Activated gamma-delta T cell (primary cell): ENCODE measurements at regions not wholly inside any gene's neighbourhood (a gene's known extent, or its start where the extent isn't known, plus 50 kb on each side); places are given as distances from the start of the nearest gene placed in this dataset.

Experiments
- DNase-seq: peaks from one replicate; lab custom pipeline; 2025; lab: John Stamatoyannopoulos, UW

GRCh38 chr5:174590820-174591219 lies 133.6 kb upstream of the MSX2 start:
- DNase-seq, result no peak

DNA sequence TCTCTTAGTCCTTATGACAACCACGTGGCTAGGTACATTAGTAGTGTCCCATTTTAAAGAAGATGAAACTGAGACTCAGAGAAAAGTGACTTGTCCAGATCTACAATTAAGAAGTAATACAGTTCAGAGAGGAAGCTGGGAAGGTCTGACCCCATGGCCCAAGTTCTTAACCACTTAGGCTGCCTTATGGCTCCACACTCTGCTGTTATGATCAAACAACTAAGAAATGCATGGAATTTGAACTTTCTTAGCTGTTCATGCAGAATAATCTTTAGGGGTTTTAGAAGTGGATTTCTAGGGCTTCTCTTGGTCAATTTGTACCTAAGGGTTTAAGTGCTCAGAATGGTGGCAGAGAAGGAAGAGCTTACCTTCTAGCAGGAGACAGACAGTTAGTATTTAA lies 128.0 kb upstream of the MSX2 start:
- no peak for DNase-seq

DNA sequence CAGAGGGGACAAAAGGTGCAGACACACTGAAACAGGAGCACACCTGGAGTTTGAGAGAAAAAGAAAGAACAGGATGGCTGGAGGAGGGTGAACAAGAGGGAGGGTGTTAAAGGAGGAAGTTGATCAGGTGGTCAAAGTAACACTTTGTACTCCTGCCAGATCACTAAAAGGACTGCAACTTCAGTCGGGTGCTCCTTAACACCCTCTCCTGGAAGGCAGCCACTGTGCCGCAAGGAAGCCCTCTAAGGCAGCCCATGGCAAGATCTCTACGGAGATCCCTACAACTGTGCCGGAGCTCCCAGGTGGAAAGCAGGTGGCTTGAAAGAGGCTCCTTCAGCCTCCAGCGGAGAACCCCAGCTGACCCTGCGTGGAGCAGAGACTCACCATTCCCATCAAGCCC lies 124.4 kb upstream of the MSX2 start:
- DNase-seq, result no peak

GRCh38 chr5:174601946-174602345 lies 122.4 kb upstream of the MSX2 start:
- no peak for DNase-seq

DNA sequence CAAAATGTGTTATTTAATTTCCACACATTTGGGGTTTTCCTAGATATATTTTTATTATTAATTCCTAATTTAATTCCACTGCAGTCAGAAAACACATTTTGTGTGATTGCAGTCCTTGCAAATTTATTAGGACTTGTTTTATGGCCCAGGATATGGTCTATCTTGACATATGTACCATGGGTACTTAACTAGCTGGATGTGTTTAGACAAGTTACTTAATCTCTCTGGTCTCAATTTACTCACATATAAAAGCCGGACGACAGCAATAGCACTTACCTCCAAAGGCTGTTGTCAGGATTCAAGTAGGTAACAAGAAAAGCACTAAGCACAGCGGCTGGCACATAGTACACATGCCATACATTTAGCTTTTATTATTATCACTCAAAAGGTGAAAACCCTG lies 118.2 kb upstream of the MSX2 start:
- DNase-seq, result no peak

GRCh38 chr5:174606646-174607045 lies 117.7 kb upstream of the MSX2 start:
- no peak for DNase-seq

DNA sequence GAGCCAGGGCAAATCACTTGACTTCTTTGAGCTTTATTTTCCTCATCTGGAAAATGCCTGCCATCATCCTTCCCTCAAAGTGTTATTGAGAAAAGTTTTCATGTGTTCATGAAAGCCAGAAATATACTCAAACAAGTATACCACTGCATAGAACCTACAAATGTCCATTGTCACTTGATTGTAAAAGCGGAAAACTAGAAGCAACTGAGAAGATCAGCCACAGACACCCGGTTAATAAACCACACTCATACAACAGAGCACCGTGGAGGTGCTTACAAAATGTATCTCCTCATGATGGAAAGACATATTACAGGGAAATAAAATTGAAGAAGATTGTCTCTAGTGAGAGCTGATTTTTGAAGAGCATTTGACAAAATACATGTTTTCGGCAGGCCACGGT lies 117.2 kb upstream of the MSX2 start:
- DNase-seq, result no peak

DNA sequence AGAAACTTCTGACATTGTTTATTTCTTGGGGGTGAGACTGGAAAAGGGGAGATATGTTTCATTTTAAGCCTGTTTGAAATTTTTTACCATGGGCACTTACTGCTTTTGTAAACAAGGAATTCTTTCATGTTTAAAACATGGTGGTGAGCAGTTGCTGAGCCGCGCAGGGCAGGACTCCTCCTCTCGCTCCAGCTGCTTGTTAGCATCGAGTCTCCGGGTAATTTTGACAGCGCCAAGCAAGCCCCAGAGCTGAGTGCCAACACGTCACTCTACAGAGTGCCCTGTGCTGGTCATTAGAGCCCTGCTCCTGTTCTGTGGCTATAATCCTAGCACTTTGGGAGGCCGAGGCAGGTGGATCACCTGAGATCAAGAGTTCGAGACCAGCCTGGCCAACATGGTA lies 116.5 kb upstream of the MSX2 start:
- no peak for DNase-seq

- no peak for DNase-seq
Observed at GRCh38 chr5:174608631-174609097, 115.7 kb upstream of the MSX2 start.

DNA sequence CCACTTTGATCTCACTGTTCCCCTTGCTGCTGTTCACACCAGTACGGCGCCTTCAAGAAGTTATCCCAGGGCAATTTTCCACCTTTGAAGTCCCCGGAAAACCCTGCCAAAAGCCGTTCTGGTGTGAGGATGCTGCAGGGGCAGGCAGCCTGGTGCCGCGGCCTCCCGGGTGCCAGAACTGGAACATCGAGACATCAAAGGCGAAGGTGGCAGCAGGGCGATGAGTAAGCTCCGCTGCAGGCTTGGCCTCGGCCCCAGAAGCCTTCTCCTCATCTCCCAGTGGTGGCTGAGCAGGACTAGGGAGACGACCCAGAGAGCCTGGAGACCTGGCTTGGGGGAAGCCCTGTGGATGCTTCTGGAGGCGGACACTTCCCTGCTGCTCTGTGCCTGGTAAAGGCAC lies 115.3 kb upstream of the MSX2 start:
- DNase-seq, result no peak

GRCh38 chr5:174610968-174611367 lies 113.4 kb upstream of the MSX2 start:
- no peak for DNase-seq

DNA sequence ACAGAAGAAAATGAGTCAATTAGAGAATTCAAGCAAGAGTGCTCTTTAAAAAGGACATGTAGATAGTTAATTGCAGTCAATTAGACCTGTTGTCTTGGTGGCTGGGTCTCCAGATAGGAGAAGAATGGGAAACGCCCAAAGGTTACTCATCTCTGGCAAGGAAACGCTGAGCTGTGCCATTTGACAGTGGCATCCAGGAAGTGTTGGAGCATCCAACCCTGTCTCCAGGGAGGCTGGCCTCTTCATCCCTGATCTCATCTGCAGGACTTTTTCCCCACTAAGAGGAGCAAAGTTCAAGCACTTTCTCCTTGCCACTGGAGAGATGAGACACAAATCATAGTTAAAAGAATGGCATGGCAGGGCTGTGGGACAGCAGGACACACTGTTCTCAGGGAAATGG lies 111.7 kb upstream of the MSX2 start:
- no peak for DNase-seq

GRCh38 chr5:174614500-174615135 lies 109.8 kb upstream of the MSX2 start:
- no peak for DNase-seq

- no peak for DNase-seq
Observed at GRCh38 chr5:174616036-174616435, 108.3 kb upstream of the MSX2 start.

DNA sequence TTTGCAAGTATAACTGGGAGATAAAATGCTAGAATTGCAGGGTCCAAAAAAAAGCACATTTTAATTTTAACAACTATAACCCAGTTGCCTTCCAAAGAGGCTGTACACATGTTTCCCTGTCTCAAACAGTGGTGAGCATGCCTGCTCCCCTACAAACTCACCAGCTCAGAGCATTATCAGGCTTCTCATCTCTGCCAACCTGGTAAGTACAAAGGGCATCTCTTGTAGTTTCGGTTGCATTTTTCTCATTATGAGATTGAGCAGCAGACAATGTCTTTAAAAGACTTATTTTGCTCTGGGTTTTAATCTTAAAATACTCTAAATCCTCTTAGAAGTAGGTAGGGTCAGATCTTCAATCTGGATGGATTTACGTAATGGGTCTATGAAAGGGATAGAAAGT lies 107.1 kb upstream of the MSX2 start:
- no peak for DNase-seq

- DNase-seq, result no peak
Observed at GRCh38 chr5:174617910-174618309, 106.5 kb upstream of the MSX2 start.

GRCh38 chr5:174618589-174618988 lies 105.8 kb upstream of the MSX2 start:
- no peak for DNase-seq

GRCh38 chr5:174622067-174622466 lies 102.3 kb upstream of the MSX2 start:
- DNase-seq, result no peak

DNA sequence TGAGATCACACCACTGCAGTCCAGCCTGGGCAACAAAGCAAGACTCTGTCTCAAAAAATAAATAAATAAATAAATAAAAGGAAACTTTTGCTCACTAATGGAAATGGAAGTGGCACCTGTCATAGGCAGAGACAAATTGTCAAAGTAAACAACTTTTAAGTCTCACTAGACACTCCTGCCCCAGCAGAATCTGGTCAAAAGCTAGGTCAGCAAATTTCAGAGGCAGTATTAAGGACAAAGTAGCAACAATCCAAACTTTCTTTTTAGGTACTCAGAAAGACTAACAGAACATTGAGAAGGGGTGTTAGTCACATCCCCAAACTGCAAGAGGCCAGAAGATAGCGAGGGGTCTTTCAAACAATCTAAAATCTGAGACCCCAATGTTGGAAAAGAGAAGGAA lies 101.4 kb upstream of the MSX2 start:
- DNase-seq, result no peak

DNA sequence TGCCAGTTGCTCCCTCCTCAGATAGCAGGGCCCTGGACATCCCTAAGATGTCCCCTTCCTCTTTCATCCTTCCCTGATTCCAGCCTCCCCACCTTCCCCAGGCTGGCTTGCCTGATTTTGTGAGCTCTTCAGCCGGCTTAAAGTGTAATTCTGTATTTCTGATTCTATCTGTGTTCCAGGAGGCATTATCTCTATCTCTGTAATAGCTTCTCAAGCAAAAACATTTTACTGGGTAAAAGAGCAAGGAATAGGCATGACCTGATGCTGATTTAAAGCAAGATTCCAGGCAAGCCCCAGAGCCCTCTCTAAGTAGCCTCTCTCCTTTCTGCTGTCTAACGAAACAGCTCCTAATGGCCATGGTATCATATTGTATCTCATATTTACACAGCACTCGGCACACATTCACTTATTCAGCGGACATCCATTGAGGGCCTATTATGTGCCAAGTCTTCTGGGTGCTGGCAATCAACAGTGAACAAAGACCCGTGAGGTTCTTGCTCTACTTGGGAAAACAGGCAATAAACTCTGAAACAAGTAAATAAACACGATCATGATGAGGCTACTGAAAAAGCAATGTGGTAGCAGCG lies 100.9 kb upstream of the MSX2 start:
- no peak for DNase-seq

GRCh38 chr5:174624733-174625522 lies 99.5 kb upstream of the MSX2 start:
- no peak for DNase-seq

DNA sequence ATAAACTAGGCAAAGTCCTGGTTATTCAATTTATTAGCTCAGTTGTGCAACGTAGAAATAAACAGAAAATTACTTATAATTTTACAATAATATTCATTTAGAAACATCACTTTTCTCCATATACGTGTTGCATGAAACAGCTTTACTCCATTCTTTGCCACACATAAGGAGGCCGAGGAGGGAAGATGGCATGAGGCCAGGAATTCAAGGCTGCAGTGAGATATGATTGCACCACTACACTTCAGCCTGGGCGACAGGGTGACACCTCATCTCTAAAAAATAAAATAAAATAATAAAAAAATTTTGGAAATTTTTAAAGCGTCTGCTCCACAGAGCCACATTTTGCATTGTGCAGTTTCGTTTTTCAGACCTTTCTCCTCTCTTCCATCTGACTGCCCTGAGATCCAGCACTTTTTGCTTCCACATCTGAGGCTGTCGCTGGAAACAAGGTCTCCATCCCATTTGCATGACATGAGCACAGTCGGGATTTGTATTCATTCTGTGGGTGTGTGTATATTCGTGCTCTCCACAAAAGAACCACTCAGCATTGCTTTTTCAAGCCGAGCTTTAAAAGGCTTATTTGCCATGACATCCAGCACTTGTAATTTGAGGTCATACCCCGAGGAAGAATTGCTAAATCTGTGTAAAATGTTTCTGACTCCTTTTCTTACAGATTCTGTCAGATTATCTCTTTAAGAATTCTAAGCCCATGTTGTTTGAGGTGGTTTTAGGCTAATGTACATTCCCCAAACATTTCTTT lies 98.6 kb upstream of the MSX2 start:
- no peak for DNase-seq
